SK-N-SH treated with all-trans-retinoic acid at 6 μM for 48 hours (cell line): ENCODE measurements at regions not wholly inside any gene's neighbourhood (a gene's known extent, or its start where the extent isn't known, plus 50 kb on each side); places are given as distances from the start of the nearest gene placed in this dataset.

ENCODE experiments used
- ARNTL ChIP-seq: fragments of 450-650 bp; formaldehyde crosslinking; IDR thresholded peaks from 2 replicates; pipeline ENCODE4 v1.5.0; 2020; ENCODE audit warnings: low read depth, mild to moderate bottlenecking, moderate library complexity, borderline replicate concordance
- CSDC2 ChIP-seq: fragments of 250-450 bp; sonication (Bioruptor Pico); IDR thresholded peaks from 2 replicates; pipeline ENCODE4 v1.5.0; 2020; ENCODE audit warnings: mild to moderate bottlenecking, moderate library complexity
- ESRRG ChIP-seq: fragments of 250-450 bp; sonication (Bioruptor Pico); IDR thresholded peaks from 2 replicates; pipeline ENCODE4 v1.6.1; 2021; ENCODE audit warnings: mild to moderate bottlenecking
- OSR1 ChIP-seq: fragments of 250-450 bp; sonication (Bioruptor Pico); IDR thresholded peaks from 2 replicates; pipeline ENCODE4 v1.8.0; 2022; ENCODE audit warnings: moderate library complexity, mild to moderate bottlenecking, inconsistent platforms
- PPARA ChIP-seq: fragments of 250-450 bp; sonication (Bioruptor Pico); IDR thresholded peaks from 2 replicates; pipeline ENCODE4 v1.5.0; 2020; ENCODE audit warnings: mild to moderate bottlenecking, borderline replicate concordance
- RARB ChIP-seq: fragments of 250-450 bp; sonication (Bioruptor Pico); IDR thresholded peaks from 2 replicates; pipeline ENCODE4 v1.8.0; 2021; ENCODE audit warnings: mild to moderate bottlenecking, moderate library complexity
- SNAI2 ChIP-seq: fragments of 250-450 bp; sonication (Bioruptor Pico); IDR thresholded peaks from 2 replicates; pipeline ENCODE4 v1.5.0; 2020; ENCODE audit warnings: mild to moderate bottlenecking, moderate library complexity
- TCF4 ChIP-seq: fragments of 250-450 bp; sonication (Bioruptor Pico); IDR thresholded peaks from 2 replicates; pipeline ENCODE4 v1.8.0; 2021; ENCODE audit warnings: mild to moderate bottlenecking, moderate library complexity, borderline replicate concordance
- ZFP30 ChIP-seq: fragments of 450-650 bp; formaldehyde crosslinking; IDR thresholded peaks from 2 replicates; pipeline ENCODE4 v1.5.0; 2022; ENCODE audit warnings: mild to moderate bottlenecking, moderate library complexity
- ZNF8 ChIP-seq: fragments of 450-650 bp; formaldehyde crosslinking; IDR thresholded peaks from 2 replicates; pipeline ENCODE4 v1.5.0; 2020; ENCODE audit warnings: mild to moderate bottlenecking, moderate library complexity
- TF ChIP-seq, protein P1 (sequence below): fragments of 250-450 bp; sonication (Bioruptor Pico); IDR thresholded peaks from 2 replicates; pipeline ENCODE4 v1.5.1; 2021; ENCODE audit warnings: mild to moderate bottlenecking, moderate library complexity
- TF ChIP-seq, protein P2 (sequence below): fragments of 250-450 bp; sonication (Bioruptor Pico); IDR thresholded peaks from 2 replicates; pipeline ENCODE4 v1.8.0; 2021; ENCODE audit warnings: low read depth, mild to moderate bottlenecking, moderate library complexity, borderline replicate concordance
- TF ChIP-seq, protein P3 (sequence below): fragments of 250-450 bp; sonication (Bioruptor Pico); IDR thresholded peaks from 2 replicates; pipeline ENCODE4 v1.8.0; 2020; ENCODE audit warnings: mild to moderate bottlenecking, moderate library complexity, borderline replicate concordance
- TF ChIP-seq, protein P4 (sequence below): fragments of 250-450 bp; sonication (Bioruptor Pico); IDR thresholded peaks from 2 replicates; pipeline ENCODE4 v1.5.1; 2020; ENCODE audit warnings: low read depth, mild to moderate bottlenecking, moderate library complexity

DNA sequence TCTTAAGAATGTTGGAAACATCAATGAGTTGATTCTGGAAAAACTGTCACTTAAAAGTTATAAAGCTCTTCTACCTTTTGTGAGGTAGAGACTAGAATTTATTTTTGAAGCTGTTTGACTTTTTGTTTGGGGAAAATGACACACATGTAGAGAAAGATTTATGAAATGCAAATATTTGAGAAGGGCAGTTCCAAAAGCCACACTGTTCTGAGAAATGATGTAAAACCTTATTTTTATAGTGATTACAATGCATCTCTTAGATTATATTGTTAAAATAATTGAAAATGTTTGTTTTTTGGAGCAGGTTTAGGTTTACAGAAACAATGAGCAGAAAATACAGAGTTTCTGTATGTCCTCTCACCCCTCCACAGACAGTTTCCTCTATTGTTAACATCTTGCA lies 116.1 kb upstream of the CMC1 start:
- TF ChIP-seq, protein P1, sequence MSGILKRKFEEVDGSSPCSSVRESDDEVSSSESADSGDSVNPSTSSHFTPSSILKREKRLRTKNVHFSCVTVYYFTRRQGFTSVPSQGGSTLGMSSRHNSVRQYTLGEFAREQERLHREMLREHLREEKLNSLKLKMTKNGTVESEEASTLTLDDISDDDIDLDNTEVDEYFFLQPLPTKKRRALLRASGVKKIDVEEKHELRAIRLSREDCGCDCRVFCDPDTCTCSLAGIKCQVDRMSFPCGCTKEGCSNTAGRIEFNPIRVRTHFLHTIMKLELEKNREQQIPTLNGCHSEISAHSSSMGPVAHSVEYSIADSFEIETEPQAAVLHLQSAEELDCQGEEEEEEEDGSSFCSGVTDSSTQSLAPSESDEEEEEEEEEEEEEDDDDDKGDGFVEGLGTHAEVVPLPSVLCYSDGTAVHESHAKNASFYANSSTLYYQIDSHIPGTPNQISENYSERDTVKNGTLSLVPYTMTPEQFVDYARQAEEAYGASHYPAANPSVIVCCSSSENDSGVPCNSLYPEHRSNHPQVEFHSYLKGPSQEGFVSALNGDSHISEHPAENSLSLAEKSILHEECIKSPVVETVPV = no peak
- TF ChIP-seq TCF4 (CRISPR knock-in tag) (no peak), CSDC2 (CRISPR knock-in tag) (no peak), RARB (CRISPR knock-in tag) (no peak), ZNF8 (CRISPR knock-in tag) (no peak), ARNTL (CRISPR knock-in tag) (no peak), OSR1 (CRISPR knock-in tag) (no peak), SNAI2 (CRISPR knock-in tag) (no peak), ZFP30 (no peak), ESRRG (CRISPR knock-in tag) (no peak), PPARA (CRISPR knock-in tag) (no peak)
- TF ChIP-seq, protein P2, sequence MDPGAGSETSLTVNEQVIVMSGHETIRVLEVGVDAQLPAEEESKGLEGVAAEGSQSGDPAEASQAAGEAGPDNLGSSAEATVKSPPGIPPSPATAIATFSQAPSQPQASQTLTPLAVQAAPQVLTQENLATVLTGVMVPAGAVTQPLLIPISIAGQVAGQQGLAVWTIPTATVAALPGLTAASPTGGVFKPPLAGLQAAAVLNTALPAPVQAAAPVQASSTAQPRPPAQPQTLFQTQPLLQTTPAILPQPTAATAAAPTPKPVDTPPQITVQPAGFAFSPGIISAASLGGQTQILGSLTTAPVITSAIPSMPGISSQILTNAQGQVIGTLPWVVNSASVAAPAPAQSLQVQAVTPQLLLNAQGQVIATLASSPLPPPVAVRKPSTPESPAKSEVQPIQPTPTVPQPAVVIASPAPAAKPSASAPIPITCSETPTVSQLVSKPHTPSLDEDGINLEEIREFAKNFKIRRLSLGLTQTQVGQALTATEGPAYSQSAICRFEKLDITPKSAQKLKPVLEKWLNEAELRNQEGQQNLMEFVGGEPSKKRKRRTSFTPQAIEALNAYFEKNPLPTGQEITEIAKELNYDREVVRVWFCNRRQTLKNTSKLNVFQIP (CRISPR knock-in tag) = no peak
- TF ChIP-seq, protein P3, sequence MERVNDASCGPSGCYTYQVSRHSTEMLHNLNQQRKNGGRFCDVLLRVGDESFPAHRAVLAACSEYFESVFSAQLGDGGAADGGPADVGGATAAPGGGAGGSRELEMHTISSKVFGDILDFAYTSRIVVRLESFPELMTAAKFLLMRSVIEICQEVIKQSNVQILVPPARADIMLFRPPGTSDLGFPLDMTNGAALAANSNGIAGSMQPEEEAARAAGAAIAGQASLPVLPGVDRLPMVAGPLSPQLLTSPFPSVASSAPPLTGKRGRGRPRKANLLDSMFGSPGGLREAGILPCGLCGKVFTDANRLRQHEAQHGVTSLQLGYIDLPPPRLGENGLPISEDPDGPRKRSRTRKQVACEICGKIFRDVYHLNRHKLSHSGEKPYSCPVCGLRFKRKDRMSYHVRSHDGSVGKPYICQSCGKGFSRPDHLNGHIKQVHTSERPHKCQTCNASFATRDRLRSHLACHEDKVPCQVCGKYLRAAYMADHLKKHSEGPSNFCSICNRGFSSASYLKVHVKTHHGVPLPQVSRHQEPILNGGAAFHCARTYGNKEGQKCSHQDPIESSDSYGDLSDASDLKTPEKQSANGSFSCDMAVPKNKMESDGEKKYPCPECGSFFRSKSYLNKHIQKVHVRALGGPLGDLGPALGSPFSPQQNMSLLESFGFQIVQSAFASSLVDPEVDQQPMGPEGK (CRISPR knock-in tag) = no peak
- TF ChIP-seq, protein P4, sequence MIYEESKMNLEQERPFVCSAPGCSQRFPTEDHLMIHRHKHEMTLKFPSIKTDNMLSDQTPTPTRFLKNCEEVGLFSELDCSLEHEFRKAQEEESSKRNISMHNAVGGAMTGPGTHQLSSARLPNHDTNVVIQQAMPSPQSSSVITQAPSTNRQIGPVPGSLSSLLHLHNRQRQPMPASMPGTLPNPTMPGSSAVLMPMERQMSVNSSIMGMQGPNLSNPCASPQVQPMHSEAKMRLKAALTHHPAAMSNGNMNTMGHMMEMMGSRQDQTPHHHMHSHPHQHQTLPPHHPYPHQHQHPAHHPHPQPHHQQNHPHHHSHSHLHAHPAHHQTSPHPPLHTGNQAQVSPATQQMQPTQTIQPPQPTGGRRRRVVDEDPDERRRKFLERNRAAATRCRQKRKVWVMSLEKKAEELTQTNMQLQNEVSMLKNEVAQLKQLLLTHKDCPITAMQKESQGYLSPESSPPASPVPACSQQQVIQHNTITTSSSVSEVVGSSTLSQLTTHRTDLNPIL (CRISPR knock-in tag) = no peak
